ENCODE measurements at regions not wholly inside any gene's neighbourhood (a gene's known extent, or its start where the extent isn't known, plus 50 kb on each side); places are given as distances from the start of the nearest gene placed in this dataset.
"Not testable (repeated sequence)": the region's sequence is repeated elsewhere in the genome, so short reads cannot be mapped to it uniquely, and the experiment has no call there.

DNA sequence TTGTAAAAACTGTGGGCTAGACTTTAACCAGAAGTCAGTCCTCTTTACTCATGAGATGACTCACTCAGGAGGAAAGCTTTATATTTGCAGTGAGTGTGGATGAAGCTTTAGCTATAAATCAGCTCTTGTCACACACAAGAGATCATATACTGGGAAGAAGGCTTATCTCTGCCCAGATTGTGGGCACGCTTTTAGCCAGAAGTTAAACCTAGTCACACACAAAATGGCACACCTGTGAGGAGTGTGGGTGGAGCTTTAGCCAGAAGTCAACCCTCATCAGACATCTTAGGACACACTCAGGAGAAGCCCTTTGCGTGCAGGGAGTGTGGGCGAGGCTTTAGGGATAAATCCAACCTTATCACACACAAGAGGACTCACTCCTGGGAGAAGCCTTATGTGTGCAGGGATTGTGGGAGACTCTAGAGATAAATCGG, 706.9 kb upstream of the LUZP2 start:
- peak; percentile 2 for DNase-seq (ENCODE audit: low read depth)
- no peak overlapping the region for H3K4me3 ChIP-seq (ENCODE audit: low read length)
- TF ChIP-seq CTCF (IDR thresholded peaks at IDR 0.05; ENCODE audit: insufficient read depth, low read depth, low read length, missing control alignments), result no peak

GRCh38 chr11:23797624-23798419, 699.0 kb upstream of the LUZP2 start:
- no peak for TF ChIP-seq CTCF (IDR thresholded peaks at IDR 0.05; ENCODE audit: insufficient read depth, low read depth, low read length, missing control alignments)
- DNase-seq (ENCODE audit: low read depth), result no peak
- no peak overlapping the region for H3K4me3 ChIP-seq (ENCODE audit: low read length)

- not testable (repeated sequence) for H3K4me3 ChIP-seq (ENCODE audit: low read length)
- peak; percentile 23 for TF ChIP-seq CTCF (IDR thresholded peaks at IDR 0.05; ENCODE audit: insufficient read depth, low read depth, low read length, missing control alignments)
- peak; percentile 1 for DNase-seq (ENCODE audit: low read depth)
Observed at GRCh38 chr11:23834306-23834705, 662.5 kb upstream of the LUZP2 start.

- H3K4me3 ChIP-seq (ENCODE audit: low read length), result no peak overlapping the region
- no peak for DNase-seq (ENCODE audit: low read depth)
- no peak for TF ChIP-seq CTCF (IDR thresholded peaks at IDR 0.05; ENCODE audit: insufficient read depth, low read depth, low read length, missing control alignments)
Observed at GRCh38 chr11:23836981-23837380, 659.9 kb upstream of the LUZP2 start.

- TF ChIP-seq CTCF (IDR thresholded peaks at IDR 0.05; ENCODE audit: insufficient read depth, low read depth, low read length, missing control alignments), result no peak
- no peak overlapping the region for H3K4me3 ChIP-seq (ENCODE audit: low read length)
- no peak for DNase-seq (ENCODE audit: low read depth)
Observed at GRCh38 chr11:23840872-23841271, 656.0 kb upstream of the LUZP2 start.

DNA sequence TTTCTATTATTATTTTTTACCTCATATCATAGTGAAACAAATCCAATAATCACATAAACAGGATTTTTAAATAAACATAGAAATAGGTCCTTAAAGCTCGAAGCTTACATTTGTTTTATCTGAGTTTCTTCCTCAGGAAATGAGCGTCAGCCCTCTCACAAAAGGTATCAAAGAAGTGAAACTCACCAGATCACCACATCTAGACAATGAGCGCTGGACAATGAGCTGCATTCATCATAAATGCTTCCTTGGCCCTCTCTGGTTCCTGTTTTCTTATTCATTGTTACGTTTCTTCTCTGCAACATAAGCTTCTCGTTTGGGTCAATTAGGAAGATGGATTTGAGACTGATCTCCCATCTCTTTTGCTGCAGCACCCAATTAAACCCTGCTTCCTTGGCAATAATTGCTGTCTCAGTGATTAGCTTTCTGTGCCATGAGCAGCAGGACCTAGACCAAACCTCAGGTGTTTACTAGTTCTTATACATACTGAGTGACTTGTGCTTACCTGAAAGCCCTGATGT, 649.9 kb upstream of the LUZP2 start:
- no peak for DNase-seq (ENCODE audit: low read depth)
- no peak overlapping the region for H3K4me3 ChIP-seq (ENCODE audit: low read length)
- TF ChIP-seq CTCF (IDR thresholded peaks at IDR 0.05; ENCODE audit: insufficient read depth, low read depth, low read length, missing control alignments), result no peak

DNA sequence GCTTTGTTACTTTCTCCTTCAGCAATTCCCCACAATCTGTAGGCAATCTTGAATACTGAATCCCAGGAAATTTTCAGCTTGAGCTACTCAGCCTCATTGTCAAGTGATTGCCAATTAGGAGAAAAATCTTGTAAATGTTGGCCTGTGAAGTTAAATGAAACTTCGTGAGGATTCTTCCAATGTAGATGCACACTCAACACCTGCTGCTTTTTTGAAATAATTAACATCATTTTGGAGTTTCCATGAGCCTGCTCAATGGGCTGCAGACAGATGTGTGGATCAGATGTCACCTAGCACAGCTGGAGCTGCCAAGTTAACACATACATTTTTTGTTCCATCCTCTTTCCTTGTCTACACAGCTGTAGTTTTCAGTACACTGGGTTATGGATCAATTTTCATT, 645.6 kb upstream of the LUZP2 start:
- no peak for TF ChIP-seq CTCF (IDR thresholded peaks at IDR 0.05; ENCODE audit: insufficient read depth, low read depth, low read length, missing control alignments)
- H3K4me3 ChIP-seq (ENCODE audit: low read length), result no peak overlapping the region

More for the DNA sequence above, 645.6 kb upstream of the LUZP2 start:
- no peak for DNase-seq (ENCODE audit: low read depth)
